HuH-7 (cell line): ENCODE measurements at regions not wholly inside any gene's neighbourhood (a gene's known extent, or its start where the extent isn't known, plus 50 kb on each side); places are given as distances from the start of the nearest gene placed in this dataset.

ENCODE experiments used
- DNase-seq: peaks from one replicate; pipeline ENCODE4 v3.0.0; 2011; ENCODE audit warnings: low spot score

DNA sequence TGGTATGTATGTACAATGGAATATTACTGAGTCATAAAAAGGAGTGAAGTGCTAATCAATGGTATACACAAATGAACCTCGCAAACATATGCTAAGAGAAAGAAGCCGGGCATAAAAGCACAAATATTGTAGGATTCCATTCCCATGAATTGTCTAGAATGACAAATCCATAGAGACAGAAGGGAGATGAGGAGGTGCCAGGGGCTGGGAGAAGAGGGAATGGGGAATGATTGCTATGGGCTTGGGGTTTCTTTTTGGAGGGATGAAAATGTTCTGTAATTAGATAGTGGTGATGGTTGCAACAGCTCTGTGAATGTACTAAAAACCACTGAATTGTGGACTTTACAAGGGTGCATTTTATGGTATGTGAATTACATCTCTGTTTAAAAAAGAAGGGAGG, 73.5 kb downstream of the GLI2 start:
- DNase-seq = no peak

DNA sequence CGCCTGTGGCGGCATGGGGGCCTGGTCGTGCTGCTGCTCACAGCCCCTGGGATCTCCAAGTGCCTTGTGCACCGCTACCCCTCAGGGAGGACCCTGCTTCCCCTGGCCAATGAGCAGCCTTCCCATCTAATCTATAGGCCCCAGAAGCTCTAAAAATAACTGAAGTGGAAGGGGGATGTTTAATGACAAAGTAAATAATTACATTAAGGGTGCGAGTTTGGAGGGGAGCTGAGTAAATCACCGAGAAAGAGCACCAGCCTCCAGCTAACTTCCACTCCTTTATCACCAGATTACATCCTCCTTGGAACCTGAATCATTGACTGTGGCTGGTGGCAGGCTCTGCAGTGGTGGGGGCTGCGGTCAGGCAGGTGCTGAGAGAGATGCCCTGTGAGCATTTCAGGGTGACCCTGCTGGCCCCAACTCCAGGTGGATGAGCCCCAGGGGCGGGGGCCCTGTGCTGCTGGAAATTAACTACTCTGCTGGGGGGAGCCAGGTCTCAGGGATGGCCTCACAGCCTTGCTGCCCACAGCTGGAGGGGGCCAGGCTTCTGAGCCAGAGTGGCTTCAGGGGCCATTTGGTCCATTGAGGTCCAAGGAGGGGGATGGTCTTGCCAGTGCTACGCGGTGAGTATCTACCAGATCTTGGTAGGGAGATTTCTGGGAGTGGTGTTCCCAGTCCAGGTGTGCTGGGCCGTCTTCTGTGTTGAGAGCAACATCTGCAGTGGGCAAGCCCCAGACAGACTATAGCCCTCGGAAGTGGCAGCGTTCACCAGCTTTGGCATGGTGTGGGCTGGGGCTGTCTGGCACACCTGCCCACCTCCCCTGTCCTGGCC, 74.2 kb downstream of the GLI2 start:
- DNase-seq = no peak

DNA sequence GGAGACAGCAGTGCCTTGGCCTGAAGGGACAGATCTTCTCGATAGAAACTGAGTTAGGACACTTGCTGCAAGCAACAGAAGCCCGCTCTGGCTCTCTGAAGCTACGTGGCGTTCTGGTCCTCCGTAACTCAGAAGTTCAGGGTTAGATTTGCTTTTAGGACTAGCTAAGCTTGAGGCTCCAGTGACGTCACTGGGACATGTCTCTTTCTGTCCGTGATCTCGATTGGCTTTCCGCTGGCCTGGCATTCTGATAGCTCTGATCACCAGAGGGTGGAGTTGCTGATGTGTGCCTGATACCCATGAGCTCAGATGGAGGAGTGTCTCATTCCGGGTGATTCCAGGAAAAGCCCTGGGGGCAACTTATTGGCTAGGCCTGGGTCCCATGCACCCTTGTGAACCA, 75.0 kb downstream of the GLI2 start:
- no peak for DNase-seq

DNA sequence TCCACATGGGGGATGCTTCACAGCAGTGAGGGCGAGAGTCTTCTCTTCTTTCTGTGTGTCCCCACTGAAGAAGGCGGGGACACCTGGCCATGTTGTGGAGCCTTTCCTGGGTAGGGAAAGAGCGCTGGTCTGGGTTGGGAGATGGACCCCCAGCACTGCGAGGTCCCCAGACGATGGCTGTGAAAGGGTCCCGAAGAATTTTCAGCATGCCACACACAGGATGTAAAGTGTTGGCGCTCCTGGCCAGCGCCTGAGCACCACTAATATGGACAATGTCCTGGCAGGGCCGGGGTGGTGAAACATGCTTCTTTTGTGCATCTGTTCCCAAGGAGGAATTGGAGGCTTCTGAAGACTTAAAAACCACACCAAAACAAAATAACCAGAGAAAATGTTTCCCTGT, 77.2 kb downstream of the GLI2 start:
- no peak for DNase-seq

DNA sequence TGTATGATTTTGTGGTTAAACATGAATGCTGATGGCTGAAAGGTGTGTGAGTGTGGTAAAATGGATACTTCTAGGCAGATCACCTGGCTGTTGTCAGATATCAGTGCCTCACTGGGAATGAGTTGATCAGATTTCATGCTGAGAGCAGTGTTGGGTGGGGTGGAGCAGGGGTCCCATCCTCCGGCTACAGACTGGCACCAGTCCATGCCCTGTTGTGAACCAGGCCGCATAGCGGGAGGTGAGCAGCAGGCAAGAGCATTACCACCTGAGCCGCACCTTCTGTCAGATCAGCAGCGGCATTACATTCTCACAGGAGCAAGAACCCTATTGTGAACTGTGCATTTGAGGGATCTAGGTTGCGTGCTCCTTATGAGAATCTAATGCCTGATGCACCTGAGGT, 78.7 kb downstream of the GLI2 start:
- DNase-seq = no peak

DNA sequence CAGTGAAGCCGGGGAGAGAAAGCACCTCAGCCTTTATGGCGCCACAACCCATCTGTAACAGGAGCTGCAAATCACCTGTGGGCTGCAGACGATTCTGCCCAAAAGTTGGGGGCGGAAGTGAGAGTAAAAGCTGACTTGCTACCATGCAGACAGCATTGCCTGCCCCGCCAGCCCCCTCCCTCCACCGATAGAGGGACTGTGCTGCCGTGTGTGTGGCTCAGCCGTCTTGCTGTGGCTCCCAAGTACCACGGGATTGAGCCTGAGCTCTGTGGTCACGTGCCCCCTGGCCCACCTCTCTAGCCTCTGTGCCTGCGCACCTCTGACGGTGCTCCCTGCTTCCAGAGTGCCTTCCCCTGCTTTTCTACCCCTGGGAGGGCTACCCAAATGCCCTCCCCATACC, 79.6 kb downstream of the GLI2 start:
- no peak for DNase-seq

DNA sequence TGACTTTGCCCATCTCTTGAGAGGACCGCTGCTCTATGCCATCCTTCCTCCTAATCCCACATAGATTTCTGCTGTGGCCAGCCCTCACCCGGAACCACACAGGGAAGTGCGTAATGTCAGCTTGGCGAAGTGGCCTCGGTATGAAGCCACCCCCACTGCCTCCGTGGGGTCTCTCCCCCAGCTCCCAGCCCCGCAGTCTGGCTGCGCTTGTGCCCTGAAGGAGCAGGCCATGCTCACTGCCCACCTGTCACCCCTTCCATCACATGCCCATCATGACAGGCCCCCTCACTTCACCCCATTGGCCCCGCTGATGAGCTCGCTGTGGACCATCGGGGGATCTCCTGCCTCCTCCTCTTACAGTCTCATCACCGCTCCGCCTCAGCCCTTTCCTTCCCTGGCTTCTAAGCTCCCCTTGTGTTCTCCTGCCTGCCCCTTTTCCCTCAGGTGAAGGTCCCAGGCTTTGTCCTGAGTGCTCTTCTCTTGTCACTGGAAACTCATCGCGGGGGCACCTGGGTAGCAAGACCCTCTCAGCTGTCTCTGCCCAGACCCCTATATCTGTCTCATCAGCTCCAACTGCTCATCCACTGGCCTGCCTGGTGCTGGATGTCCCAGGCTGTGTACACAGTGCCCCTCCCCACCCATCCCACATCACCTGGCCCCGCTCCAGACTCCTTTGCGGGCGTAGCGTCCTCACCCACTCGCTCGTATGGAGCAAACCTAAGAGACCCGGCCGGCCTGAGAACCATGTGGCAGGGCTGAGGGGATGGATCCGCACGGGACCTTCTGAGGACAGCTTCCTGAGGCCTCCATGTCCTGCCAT, 81.7 kb downstream of the GLI2 start:
- DNase-seq = no peak

DNA sequence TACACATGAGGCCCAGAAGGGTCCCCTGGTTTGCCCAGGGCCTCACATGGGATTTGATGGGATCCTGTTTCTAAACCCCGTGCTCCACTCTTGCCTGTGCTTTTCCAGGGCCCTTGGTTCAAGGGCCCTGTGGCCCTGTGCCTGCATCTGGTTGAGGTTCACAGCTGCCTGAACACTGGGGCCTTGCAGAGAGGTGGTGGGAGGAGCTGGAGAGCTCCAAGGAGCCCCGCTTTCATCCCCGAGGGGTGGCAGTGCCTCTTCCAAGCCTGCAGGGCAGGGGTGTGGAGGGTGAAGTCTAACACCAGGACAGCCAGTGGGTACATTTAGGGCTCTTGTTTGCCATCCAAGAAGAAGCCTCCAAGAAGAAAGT, 82.3 kb downstream of the GLI2 start:
- DNase-seq = no peak

DNA sequence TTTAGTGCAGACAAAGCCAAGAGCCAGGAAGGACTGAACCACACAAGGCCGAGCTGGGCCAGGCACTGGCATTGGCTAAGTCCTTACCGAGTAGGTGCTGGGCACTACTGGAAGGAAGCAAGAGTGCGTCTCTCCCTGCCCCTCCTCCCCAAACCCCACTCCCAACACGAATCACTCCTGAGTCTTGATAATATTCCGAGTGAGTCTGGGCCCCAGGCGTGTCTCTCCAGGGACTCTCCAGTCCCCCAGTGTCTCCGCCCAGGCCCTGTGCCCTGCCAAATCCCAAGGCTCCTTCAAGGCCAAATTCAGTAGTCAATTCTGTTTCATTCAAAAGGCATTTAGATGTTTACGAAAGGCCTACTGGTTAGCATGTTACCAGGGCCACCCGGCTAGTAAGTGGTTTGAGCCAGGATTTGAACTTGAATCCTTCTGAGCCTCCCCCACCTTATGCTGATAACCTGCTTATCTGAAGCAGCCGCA, 82.8 kb downstream of the GLI2 start:
- no peak for DNase-seq

DNA sequence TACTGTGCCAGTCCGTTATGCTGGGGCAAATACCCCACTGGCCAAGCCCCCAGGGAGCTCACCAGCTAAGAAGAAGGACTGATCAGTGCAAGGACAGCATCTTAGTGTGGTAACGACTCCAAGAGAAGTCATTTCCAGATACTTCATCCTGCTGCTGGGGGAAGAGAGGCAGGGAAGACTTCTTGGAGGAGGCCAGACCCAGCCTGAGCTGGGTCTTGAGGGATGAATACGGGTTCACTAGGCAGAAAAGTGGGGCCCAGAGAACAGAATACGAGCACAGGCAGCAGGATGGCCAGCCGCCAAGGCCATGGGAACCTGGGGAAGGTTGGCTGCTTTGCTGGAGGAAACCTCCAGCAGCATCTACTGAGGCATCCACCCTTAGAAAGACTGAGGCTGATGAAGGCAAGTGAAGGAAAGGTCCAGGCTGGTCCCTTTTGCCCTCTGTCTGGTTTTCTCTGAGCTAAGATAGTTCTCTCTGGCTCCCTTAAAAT, 84.1 kb downstream of the GLI2 start:
- no peak for DNase-seq

DNA sequence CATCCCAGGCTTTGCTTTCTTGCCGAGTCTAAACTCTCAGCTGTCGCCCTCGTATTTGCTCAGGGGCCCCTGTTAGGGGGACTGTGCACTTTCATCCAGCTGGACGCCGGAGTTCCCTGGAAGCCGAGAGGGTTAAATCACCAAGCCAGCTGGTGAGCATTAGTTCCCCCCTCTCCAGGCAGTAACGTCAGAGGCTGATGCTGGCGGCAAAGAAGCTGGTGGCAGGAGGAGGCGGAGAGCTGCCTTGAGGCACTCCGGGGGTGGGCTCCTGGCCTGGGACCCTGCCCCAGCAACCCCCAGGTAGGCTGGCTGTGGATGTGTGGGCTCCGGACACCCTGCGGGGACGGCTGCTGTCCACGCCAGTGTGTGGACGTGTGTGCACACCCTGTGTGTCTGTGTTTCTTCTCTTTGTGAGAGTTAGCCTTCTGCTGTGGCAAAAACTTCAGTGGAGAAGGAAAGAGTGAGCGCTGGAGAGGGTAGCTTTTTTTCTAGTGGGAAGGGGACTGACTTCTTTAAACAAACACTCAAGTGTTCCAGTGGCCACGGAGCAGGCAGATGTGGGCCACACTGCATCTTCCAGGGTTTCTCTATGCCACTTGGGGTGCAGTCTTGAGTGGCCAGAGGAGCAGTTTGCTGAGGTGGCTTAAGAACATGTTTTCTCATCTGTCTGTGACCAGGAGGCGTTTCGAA, 84.7 kb downstream of the GLI2 start:
- DNase-seq = no peak

DNA sequence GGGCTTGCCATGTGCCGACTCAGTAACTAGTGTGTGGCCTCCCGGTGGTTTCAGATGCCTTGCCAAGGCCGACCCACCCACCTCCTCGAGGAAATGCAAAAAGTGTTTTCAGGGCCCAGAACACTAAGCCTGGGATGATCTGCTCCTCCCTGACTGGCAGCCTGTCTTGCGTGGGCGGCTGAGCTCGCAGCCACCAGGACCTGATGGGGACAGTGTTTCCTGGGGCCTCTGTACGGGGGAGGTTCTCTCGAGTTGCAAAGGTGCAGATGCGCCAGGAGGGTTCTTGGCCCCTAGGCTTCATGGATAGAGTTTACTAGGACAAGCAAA, 85.2 kb downstream of the GLI2 start:
- no peak for DNase-seq

DNA sequence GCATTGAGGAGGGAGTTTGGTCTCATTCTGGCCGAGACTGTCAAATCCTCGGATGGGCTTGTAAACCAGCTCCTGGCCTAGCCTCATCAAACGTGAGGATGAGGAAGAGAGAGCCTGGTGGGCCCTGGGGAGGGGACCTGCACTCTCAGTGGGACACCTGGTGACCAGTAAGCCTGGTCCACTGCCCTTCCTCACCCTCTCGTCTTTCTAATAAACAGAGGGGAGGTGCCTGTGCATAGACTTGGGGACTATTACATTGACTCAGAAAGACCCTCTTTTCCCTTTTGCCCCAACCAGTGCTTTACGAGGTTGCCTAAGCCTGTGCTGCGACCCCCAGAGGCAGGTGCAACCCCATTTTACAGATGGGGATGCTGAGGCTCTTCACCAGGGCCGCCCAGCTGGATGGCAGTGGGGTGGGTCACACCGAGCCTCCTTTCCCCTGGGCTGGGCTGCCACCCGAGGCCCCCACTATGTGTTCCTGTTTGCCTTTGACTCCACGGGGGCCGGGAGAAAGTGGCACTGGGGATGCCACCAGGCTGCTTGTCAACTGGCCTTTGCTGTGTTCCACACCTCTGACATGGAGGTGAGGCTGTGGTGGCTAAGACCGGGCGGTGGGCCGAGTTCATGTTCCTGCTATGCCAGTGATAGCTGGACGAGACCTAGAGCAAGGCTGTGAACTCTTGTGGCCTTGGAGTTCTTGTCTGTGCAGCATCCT, 85.9 kb downstream of the GLI2 start:
- DNase-seq = no peak

DNA sequence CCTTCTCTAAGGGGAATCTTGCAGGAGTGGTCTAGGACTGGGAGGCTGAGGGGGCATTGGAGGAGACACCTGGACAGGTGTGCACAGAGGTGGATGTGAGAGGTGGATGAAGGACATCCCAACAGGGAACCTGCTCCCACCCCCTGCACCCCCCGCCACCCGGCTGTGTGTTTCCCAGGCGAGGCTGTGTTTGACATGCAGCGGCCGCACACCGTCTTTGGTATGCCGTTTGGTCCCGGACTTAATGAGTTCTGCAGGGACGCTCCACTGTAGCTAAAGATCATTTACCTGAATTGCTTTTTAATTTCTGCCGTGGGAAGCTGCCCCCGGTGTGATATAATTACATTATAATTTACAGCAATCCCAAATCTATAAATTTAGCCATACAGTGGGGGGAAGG, 87.3 kb downstream of the GLI2 start:
- no peak for DNase-seq

DNA sequence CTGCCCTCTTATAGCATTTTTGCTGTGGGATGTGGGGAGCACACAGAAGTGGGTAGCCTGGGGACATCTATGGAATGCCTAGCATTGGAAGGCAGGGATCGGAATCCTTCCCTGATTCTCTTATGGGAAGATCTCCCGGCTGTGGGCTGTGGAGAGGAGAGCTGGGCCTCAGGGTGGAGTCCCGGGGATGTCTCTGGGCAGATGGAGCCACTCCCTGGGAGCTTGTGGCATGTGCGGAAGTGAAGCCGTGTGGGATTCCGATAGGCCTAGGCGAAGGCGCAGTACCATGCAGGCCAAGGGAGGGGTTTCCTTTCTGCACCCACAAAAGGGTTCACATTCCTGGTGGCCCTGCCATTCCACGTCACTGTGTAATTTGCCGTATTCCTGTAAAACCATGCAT, 87.9 kb downstream of the GLI2 start:
- DNase-seq = no peak

DNA sequence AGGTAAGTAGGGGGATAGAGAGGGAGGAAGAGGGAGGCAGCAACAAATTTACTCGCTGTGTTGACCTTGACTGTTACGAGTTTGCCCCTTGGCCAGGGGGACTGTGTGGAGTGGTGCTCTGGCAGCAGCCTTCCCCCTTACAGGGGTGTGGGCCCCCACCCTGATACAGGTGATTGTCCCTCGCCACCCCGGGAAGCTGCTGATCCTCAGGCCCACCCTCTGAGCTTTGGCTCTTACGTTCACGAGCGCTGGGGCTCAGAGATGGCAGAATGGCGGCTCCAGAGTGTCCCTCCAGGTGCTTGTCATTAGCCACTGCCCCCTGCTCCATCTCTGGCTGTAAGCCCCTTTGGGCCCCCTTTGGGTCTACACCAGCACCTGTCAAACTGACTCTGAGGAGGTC, 88.6 kb downstream of the GLI2 start:
- no peak for DNase-seq

DNA sequence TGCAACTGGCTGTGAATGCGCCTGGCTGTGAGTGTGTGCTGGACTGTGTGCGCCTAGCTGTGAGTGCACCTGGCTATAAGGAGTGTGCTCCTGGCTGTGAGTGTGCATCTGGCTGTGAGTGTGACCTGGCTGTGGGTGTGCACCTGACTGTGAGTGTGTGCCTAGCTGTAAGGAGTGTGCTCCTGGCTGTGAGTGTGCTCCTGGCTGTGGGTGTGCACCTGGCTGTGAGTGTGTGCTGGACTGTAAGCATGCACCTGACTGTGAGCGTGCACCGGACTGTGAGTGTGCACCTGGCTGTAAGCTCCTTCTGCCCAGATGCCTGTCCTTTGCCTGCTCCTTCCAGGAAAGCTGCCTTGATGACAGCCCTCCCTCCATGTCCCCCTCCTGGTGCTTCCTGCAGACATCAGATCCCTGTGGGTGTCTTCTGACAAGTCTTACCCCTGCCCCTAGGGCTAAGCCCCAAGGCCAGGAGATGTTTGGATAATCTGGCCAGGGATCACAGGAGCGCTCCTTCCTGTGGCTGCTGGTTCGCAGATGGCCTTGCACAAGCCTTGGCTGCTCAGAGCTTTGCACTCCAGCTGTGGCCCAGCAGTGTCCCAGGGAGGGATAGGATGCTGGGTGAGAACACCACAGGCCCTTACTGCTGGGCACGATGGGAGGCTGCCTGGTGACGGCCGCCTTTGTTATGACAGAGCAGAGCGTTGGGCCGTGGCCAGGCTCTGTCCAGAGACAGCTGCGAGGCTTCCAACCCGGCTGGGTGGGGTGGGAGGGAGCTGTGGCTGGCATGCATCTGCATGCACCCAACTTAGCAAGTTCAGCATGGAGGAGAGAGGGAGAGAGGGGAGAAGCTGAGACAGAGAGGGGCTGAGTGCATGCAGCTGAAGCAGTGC, 89.9 kb downstream of the GLI2 start:
- no peak for DNase-seq

DNA sequence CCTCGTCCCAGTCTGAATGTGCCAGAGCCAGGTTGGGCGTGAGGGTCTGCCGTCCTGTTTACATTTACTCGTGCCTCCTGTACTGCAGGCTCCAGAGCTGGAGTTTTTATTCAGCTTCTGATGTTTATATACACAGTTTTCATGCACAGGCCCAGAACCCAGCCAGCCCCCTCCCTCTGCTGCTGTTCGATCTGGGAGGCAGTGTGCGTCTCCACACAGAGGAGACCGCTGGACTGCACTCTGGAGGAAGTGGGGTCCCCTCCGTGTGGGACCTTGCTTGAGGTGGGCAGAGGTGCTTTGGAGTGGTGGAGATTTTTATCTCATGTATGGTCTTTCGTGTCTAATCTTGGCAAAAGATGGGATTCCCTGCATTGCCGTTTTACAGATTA, 90.6 kb downstream of the GLI2 start:
- DNase-seq = no peak

DNA sequence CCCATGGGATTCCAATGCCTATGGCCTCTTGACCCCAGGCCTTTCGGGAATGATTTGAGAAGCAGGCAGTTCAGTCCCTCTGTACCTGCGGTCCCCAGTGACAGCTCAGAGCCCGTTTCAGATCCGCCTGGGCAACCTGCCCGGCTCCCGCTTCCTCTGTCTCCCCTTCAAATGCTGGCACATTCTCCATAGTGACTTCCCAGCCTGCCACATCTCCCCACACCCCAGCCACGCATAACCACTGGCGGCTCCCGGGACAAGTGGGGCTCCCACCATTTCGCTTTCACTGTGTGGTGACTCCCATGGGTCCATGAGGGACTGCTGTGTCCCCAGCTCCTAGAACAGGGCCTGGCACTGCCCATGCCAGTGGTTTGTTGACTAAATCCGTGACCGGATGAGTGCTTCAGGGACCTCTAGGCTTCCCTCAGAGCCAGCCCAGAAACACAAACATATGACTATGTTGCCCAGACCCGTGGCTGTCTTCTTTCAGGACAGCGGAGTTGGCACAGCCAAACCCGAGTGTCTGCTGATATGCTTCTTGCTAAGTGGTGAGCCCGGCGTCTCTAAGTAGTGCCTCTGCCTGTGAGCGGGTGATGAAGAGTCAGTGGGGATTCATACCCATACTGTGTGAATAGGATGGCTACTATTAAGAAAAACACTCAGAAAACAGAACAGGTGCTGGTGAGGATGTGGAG, 91.2 kb downstream of the GLI2 start:
- no peak for DNase-seq

DNA sequence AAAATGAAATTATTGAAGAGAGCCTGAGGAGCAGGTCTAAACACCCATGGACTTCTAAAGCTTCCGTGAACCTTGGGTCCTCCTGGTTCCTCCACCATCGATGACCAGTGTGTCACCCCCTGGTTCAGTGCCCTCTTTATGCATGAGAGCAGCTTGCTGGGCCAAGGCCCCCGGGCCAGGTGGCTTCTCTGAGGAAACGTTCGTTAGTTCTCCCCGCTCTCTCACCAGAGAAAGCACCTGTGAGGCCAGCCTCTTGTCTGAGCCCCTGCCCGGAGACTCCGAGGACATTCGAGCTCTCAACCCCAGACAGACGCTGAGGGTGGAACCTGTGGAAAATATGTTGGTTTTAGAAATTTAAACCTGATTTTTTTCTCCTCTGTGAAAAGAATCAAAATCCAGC, 92.4 kb downstream of the GLI2 start:
- no peak for DNase-seq
